CD4-positive, alpha-beta T cell (primary cell): ENCODE measurements at regions not wholly inside any gene's neighbourhood (a gene's known extent, or its start where the extent isn't known, plus 50 kb on each side); places are given as distances from the start of the nearest gene placed in this dataset.
"Not testable (repeated sequence)": the region's sequence is repeated elsewhere in the genome, so short reads cannot be mapped to it uniquely, and the experiment has no call there.

Experiments used
- ATAC-seq: fragments of 200-7000 bp; cut with Tn5 transposase; one replicate; pipeline ENCODE4 v1.10.0; 2022; ENCODE audit warnings: mild to moderate bottlenecking; ENCODE audit not compliant: poor library complexity
- CTCF ChIA-PET: fragments of 350-600 bp; sonication (Branson Sonifier 250); formaldehyde crosslinking; loops from one replicate; lab custom pipeline; 2021; ENCODE audit warnings: antibody characterized with exemption, inconsistent platforms; lab: Charles Lee
- POLR2A ChIA-PET: fragments of 350-600 bp; sonication (Branson Sonifier 250); formaldehyde crosslinking; loops from one replicate; lab custom pipeline; 2021; ENCODE audit warnings: antibody characterized with exemption, inconsistent platforms; lab: Charles Lee
- DNase-seq, 14 experiments: peaks; one replicate each; pipeline ENCODE4 v3.0.0-alpha.2; 2013 to 2020; ENCODE audit warnings: mixed read lengths in 2 of 14
- H3K27ac ChIP-seq, 2 donors: one replicate each; pipeline versions ENCODE4 v1.5.1 to v1.7.0; 2013; ENCODE audit warnings: low read length in 2 of 2, low read depth in 1 of 2, mild to moderate bottlenecking in 1 of 2
- H3K27me3 ChIP-seq, 2 experiments: 1 replicate in 1 of 2; 2 replicates in 1 of 2; pipeline versions ENCODE4 v1.6.1 to v1.7.0; 2013; ENCODE audit warnings: low read length in 2 of 2, control low read depth in 1 of 2, mild to moderate bottlenecking in 1 of 2, moderate library complexity in 1 of 2; ENCODE audit not compliant: insufficient read depth in 2 of 2, control insufficient read depth in 1 of 2
- H3K36me3 ChIP-seq: one replicate; pipeline ENCODE4 v1.6.1; 2013; ENCODE audit warnings: low read length, control low read depth; ENCODE audit not compliant: insufficient read depth
- H3K4me1 ChIP-seq: one replicate; pipeline ENCODE4 v1.6.1; 2013; ENCODE audit warnings: low read length, control low read depth; ENCODE audit not compliant: insufficient read depth
- H3K4me3 ChIP-seq: one replicate; pipeline ENCODE4 v1.5.1; 2013; ENCODE audit warnings: mild to moderate bottlenecking, low read length, moderate library complexity
- H3K9me3 ChIP-seq, 2 experiments: 1 replicate in 1 of 2; 2 replicates in 1 of 2; pipeline versions ENCODE4 v1.6.1 to v1.7.0; 2013; ENCODE audit warnings: low read length in 2 of 2, mild to moderate bottlenecking in 2 of 2, control low read depth in 1 of 2, moderate library complexity in 1 of 2; ENCODE audit not compliant: control insufficient read depth in 1 of 2, insufficient read depth in 1 of 2
- H3K27ac Mint-ChIP-seq: one replicate; pipeline ENCODE4 v1.8.0; 2020; ENCODE audit warnings: mixed read lengths
- H3K27me3 Mint-ChIP-seq: one replicate; pipeline ENCODE4 v1.8.0; 2021; ENCODE audit warnings: mixed read lengths
- H3K36me3 Mint-ChIP-seq: one replicate; pipeline ENCODE4 v1.8.0; 2021; ENCODE audit warnings: low read depth, mixed read lengths
- H3K4me1 Mint-ChIP-seq: one replicate; pipeline ENCODE4 v1.8.0; 2021; ENCODE audit warnings: low read depth, mixed read lengths
- H3K4me3 Mint-ChIP-seq: one replicate; pipeline ENCODE4 v1.8.0; 2020; ENCODE audit warnings: mild to moderate bottlenecking, mixed read lengths
- H3K9me3 Mint-ChIP-seq: one replicate; pipeline ENCODE4 v1.8.0; 2020; ENCODE audit warnings: mixed read lengths
- CTCF ChIP-seq: fragments of 200-600 bp; IDR thresholded peaks from one replicate; pipeline ENCODE4 v1.8.0; 2022; ENCODE audit warnings: antibody characterized with exemption, mild to moderate bottlenecking
- intact Hi-C, 2 experiments: fragments of 100-400 bp; cut with DNase I in 1 of 2; cut with micrococcal nuclease in 1 of 2; formaldehyde crosslinking; loops; one replicate each; pipeline versions ENCODE4 v1.15.1 to v1.9.0; 2023 to 2025; cut with DNase I, micrococcal nuclease

- Histone ChIP-seq H3K27me3 (no peaks in the 10 kb centered on the region), H3K27ac (no peak overlapping the region), H3K4me1 (no peaks in the 10 kb centered on the region), H3K36me3 (no peaks in the 10 kb centered on the region), H3K4me3 (no peak overlapping the region), H3K9me3 (no peaks in the 10 kb centered on the region)
- TF ChIP-seq CTCF: no peak
- ChIA-PET CTCF (no interaction called here), POLR2A (no interaction called here)
- H3K4me3 Mint-ChIP-seq: no peak overlapping the region
- ATAC-seq: no peak
- no peak for DNase-seq
- H3K27ac Mint-ChIP-seq: no peak overlapping the region
- H3K9me3 Mint-ChIP-seq: peaks cover 18% of the 10 kb centered on the region
- no peaks in the 10 kb centered on the region for H3K4me1 Mint-ChIP-seq
- H3K36me3 Mint-ChIP-seq: no peaks in the 10 kb centered on the region
- intact Hi-C loops: no loop called here
- H3K27me3 Mint-ChIP-seq: no peaks in the 10 kb centered on the region
Observed at GRCh38 chr11:49424136-49424535, 215.7 kb upstream of the FOLH1 start.

DNA sequence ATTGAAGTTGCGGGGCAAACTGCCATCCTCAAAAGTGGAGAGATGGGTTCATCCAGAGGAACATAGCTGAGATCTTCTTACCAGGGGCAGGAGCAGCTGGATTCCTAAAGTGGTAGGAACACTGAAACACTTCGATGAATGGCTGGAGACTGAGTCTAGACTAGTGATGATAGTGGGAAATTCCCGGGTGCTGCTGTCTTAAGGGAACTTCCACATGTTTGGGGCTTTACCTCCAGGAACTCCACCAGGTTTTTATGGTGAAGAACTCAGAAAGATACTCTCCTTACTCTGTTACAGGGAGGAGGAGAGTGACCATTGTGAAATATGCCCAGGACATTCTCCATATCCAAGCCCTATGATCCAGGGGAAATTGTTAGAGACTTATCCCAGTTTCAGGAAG is 210.5 kb upstream of the FOLH1 start:
- H3K36me3 ChIP-seq, intact Hi-C loops, H3K27ac ChIP-seq, H3K27ac Mint-ChIP-seq, H3K4me1 ChIP-seq, H3K27me3 ChIP-seq, H3K4me3 Mint-ChIP-seq, H3K27me3 Mint-ChIP-seq, DNase-seq, H3K9me3 ChIP-seq, H3K4me1 Mint-ChIP-seq, CTCF ChIA-PET, ATAC-seq, POLR2A ChIA-PET, H3K4me3 ChIP-seq, H3K36me3 Mint-ChIP-seq: not testable (repeated sequence)
- peaks cover 12% of the 10 kb centered on the region for H3K9me3 Mint-ChIP-seq

DNA sequence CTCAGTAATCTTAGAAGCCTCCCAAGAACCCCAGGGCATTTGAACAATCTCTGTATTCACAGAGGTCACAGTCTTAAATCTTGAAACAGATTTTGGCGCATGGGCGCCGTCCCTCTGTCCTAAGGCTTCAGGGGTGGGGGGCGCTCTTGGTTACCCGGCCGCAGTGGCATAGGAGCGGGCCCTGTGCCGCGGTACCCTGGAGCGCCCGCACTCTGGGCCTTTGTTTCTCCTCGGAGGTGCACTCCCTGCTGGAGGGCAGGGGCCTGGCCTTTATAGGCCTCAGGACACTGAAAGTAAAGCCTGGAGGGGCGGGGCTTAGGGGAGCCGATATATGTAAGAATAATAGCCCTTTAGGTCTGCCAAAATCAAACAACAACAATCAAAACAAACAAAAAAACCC is 197.3 kb upstream of the FOLH1 start:
- no peaks in the 10 kb centered on the region for H3K27me3 ChIP-seq
- POLR2A ChIA-PET: no interaction called here
- peaks cover 0 to 5% of the 10 kb centered on the region in 2 experiments for H3K9me3 ChIP-seq
- no peaks in the 10 kb centered on the region for H3K36me3 Mint-ChIP-seq
- no peak overlapping the region for H3K4me3 ChIP-seq
- no peaks in the 10 kb centered on the region for H3K9me3 Mint-ChIP-seq
- no peak overlapping the region for H3K4me3 Mint-ChIP-seq
- no peaks in the 10 kb centered on the region for H3K4me1 ChIP-seq
- CTCF ChIA-PET: no interaction called here
- no peak overlapping the region for H3K27ac Mint-ChIP-seq
- no peak for TF ChIP-seq CTCF
- H3K36me3 ChIP-seq: no peaks in the 10 kb centered on the region
- ATAC-seq (no peak), DNase-seq (no peak)
- intact Hi-C loops: no loop called here
- no peaks in the 10 kb centered on the region for H3K4me1 Mint-ChIP-seq
- no peaks in the 10 kb centered on the region for H3K27me3 Mint-ChIP-seq
- no peak overlapping the region for H3K27ac ChIP-seq

DNA sequence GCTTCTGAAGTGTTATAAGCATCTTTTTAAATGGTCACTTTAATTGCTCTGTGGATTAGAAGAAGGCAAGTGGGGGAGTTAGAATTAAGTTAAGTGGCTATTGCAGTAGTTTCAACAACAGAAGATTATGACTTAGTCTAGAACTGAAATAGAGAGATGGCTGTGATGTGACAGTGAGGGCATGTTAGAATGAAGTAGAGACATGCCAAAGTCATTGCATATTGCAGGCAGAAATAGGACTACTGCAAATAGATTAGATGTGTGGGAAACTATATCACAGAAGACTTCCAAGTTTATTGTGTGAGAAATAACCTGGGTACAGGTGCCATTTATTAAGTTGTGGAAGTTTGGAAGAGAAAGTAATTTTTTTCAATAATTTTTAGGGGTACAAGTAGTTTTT is 187.4 kb upstream of the FOLH1 start:
- H3K36me3 ChIP-seq, H3K27me3 Mint-ChIP-seq, ATAC-seq, H3K4me3 Mint-ChIP-seq, H3K4me3 ChIP-seq, H3K27ac ChIP-seq, CTCF ChIA-PET, intact Hi-C loops, H3K27me3 ChIP-seq, H3K9me3 Mint-ChIP-seq, H3K27ac Mint-ChIP-seq, DNase-seq, POLR2A ChIA-PET, H3K4me1 ChIP-seq, H3K4me1 Mint-ChIP-seq, H3K36me3 Mint-ChIP-seq, H3K9me3 ChIP-seq: not testable (repeated sequence)

DNA sequence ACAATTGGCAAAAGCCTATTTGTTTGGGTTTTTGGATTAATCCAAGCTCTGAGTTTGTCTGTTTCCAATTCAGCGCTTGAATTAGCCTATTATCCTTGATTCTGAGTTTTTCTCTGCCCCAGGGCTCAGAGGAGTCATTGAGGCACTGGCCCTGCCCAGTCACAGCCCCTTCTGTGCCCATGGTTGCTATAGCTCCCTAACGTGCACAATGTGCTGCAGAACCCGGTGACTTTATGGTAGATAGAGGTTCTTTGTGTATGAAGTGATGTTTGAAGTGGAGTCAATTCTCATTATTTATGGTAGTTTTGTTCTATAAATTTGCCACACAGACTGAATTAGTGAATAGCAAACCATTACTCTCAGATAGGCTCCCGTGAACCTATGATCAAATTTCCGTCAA is 182.0 kb upstream of the FOLH1 start:
- not testable (repeated sequence) for H3K4me3 Mint-ChIP-seq

DNA sequence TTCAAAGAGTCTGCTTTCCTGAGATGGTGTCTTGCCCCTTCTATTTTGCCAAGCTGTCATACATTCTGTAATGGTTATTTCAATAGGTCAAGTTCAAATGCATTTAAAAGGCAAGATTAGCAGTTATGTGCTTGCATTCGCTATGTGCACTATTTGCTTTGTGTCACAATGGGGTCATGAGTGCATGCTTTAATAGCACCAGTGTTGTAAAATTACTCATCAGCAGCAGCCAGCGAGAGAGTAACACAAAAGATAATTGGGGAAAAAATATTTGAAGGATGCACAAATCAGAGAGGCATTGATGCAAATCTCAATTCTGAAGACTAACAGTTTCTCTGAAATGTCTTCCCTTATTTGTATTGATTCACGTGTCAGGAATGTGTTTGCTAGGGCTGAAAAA is 180.7 kb upstream of the FOLH1 start:
- H3K27ac Mint-ChIP-seq, intact Hi-C loops, H3K36me3 Mint-ChIP-seq, H3K36me3 ChIP-seq, CTCF ChIA-PET, H3K9me3 ChIP-seq, H3K4me3 Mint-ChIP-seq, H3K27me3 Mint-ChIP-seq, DNase-seq, POLR2A ChIA-PET, H3K9me3 Mint-ChIP-seq, H3K4me1 ChIP-seq, ATAC-seq, H3K27ac ChIP-seq, H3K27me3 ChIP-seq, H3K4me3 ChIP-seq, H3K4me1 Mint-ChIP-seq: not testable (repeated sequence)

More for the DNA sequence above, 182.0 kb upstream of the FOLH1 start:
- intact Hi-C loops, H3K27ac ChIP-seq, ATAC-seq, H3K4me3 ChIP-seq, H3K27me3 Mint-ChIP-seq, H3K27ac Mint-ChIP-seq, H3K36me3 Mint-ChIP-seq, H3K9me3 Mint-ChIP-seq, H3K27me3 ChIP-seq, POLR2A ChIA-PET, H3K4me1 Mint-ChIP-seq, H3K4me1 ChIP-seq, CTCF ChIA-PET, DNase-seq, H3K9me3 ChIP-seq, H3K36me3 ChIP-seq: not testable (repeated sequence)
